ENCODE measurements at regions not wholly inside any gene's neighbourhood (a gene's known extent, or its start where the extent isn't known, plus 50 kb on each side); places are given as distances from the start of the nearest gene placed in this dataset.
"Not testable (repeated sequence)": the region's sequence is repeated elsewhere in the genome, so short reads cannot be mapped to it uniquely, and the experiment has no call there.

DNA sequence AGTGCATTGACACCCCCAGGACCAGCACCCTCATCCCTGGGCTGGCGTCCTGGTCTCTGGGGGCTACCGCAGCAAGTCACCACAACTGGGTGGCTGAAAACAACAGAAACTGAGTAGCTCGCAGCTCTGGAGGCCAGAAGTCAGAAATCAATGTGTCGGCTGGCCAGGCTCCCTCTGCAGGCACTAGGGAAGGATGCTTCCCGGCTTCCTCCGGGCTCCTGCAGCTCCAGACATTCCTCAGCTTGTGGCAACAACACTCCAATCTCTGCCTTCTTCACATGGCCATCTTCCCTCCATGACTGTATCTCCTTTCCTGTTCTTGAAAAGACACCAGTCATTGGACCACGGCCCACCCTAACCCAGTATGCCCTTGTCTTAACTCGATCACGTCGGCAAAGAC is 224.2 kb downstream of the NPHP4 start:
- no peak for DNase-seq (ENCODE audit: low read depth in 4 of 4, low spot score in 3 of 4)

DNA sequence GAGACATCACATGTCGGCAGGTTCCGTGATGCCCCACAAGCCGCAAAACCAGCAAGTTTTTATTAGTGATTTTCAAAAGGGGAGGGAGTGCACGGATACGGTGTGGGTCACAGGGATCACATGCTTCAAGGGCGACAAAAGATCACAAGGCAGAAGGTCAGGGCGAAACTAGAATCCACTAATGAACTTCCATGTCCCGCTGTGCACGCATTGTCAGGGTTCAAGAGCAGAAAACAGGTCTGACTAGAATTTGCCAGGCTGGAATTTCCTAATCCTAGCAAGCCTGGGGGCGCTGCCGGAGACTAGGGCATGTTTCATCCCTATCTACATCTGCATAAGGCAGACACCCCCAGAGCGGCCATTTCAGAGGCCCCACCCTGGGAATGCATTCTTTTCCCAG is 225.2 kb downstream of the NPHP4 start:
- not testable (repeated sequence) for DNase-seq (ENCODE audit: low read depth in 4 of 4, low spot score in 3 of 4)

DNA sequence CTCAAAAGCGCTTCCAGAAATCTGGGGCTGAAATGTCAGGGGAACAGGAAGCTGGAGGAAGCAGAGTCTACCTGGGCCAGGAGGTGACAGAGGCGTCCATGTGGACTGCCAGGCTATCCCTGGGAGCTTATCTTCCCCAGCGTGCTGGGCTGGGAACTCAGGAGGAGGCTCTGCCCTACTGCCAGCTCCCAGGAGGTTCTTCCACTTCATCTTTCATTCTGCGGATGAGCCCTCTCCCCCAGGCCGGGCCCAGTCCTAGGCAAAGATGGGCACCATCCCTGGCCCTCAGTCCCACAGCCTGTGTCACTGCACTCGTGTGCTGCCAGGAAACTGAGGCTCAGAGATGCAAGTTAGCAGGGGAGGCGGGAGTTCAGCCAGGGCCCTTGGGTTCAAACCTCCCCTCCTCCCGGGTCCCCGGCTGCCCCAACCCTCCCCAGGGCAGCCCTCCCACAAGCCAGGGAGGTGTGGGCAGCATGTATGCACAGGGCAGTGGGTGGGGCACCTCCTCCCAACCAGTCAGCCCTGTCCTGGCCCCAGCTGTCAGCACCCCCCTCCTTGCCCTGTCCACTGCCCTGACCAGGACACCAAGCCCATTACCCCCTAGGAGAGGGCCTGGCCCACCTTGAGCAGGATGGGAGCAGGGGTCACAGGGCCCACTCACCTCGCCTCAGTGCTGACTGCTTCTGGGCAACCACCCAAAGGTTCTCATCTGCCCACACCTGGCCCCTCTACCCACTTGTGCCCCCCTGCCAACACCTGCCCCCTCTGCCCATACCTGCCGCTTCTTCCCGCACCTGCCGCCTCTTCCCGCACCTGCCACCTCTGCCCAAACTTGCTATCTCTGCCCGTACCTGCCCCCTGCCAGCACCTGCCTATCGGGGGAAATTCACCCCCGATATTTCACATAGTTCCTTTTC is 226.0 kb downstream of the NPHP4 start:
- no peak for DNase-seq (ENCODE audit: low read depth in 4 of 4, low spot score in 3 of 4)

DNA sequence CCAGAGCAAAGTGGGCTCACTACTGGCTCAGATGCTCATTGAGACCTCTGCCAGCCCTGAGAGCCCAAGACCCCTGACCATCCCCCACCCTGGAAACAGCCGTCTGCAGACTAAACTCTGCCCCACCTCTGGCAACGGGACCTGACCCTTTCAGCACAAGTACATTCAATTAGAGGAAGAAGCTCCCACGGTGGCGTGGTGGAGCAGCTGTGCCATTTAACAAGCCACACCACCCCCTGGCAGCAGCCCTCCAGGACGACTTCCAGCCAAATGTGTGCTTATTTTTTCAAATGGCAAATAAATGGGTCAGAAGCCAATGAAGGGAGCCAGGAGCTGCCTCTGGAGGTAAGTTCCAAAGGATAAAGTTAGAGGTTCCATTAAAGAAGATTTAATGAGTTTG is 226.7 kb downstream of the NPHP4 start:
- no peak for DNase-seq (ENCODE audit: low read depth in 4 of 4, low spot score in 3 of 4)

DNA sequence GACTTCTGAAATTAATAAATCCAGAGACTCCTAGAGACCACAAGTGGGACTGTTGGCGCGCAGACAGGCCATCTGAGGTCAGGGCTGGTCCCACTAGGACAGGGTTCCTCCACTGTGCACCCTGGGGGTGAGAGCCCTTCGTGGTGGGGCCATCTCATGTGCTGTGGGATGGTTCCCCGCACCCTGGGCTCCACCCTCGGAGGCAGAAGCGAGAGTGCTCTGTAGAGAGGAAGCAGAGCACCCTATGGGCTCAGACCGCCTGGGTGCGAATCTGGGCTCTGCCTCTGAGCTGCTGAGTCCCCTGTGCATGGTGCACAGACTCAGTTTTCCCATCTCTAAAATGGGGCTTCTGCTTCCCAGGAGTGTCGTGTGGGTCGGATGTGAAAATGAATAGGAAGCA is 227.3 kb downstream of the NPHP4 start:
- DNase-seq (ENCODE audit: low read depth in 4 of 4, low spot score in 3 of 4): no peak

DNA sequence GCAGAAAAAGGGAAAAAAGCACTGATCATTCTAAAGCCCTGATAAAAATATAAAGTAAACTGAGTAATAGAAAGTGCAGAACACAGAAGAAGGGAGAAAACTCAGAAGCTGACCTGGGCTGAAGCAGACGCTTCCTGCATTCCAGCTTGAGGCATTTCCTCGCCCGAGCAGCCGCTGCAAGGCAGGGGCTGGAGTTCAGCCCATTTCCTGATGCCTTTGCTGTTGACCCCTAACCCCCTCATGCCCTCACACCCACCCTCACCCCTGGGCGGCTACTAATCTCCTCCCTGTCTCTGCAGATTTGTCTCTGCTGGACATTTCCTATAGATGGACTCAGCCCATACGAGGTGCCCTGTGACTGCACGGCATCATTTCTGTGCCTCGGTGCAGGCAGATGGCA is 227.8 kb downstream of the NPHP4 start:
- no peak for DNase-seq (ENCODE audit: low read depth in 4 of 4, low spot score in 3 of 4)

DNA sequence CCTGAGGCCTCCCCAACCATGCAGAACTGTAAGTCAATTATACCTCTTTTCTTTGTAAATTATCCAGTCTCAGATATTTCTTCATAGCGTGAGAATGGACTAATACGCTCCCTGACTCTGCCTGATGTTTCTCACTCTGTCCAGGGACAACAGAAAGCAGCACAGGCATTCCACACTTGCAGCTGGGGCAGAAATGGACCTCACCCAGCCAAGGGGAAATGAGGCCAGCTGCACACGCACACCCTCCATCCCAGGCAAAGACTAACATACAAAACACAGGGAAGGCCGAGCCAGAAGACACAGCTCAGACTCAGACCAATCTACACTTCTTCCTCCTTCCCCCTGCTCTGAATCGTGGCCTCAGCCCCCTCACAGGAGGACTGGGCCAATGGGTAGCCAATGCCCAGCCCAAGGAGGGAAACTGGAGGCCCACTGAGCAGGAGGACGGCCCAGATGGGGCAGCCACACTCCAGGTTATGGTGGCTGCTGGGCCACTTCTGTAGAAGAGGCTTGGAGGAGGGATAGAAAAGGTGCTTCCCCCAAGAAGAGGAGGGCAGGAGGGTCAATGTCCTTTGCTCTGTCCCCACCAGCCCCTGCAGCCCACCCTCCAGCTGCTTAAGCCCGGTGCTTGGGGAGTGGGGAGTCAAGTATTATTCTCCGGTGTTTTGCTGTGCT is 228.4 kb downstream of the NPHP4 start:
- DNase-seq (ENCODE audit: low read depth in 4 of 4, low spot score in 3 of 4): no peak

DNA sequence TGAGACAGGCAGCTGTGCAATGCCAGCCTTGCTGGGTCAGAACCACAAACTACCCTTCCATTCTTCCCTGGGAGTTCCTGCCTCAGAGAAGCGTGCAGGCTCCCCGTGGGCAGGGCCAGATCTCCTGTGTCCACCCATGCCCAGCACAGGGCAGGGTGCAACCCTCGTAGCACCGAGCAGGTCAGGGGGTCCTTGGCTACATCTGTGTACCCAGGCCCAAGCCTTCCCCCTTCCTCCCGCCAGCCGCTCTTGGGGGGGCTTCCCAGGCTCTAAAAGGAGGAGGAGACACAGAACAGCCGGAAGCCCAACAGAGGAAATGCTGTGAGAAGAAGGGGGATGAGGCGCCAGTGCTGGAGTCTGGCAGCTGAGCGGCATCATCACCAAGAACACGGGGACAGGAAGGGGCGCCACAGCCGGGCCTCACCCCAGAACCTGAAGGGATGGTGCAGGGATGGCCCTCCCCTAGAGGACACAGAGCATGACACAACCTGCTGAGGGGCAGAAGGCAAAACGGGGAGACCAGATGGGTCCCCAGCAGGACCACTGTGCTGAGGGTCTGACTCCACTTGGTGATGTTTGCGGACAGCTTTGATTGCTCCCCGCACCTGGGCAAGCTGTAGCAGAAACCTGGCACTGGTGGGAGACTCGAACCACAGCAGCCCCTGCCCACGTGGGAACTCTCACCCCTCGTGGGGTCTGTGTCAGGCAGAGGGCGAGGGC is 233.2 kb downstream of the NPHP4 start:
- DNase-seq (ENCODE audit: low read depth in 4 of 4, low spot score in 3 of 4): no peak

DNA sequence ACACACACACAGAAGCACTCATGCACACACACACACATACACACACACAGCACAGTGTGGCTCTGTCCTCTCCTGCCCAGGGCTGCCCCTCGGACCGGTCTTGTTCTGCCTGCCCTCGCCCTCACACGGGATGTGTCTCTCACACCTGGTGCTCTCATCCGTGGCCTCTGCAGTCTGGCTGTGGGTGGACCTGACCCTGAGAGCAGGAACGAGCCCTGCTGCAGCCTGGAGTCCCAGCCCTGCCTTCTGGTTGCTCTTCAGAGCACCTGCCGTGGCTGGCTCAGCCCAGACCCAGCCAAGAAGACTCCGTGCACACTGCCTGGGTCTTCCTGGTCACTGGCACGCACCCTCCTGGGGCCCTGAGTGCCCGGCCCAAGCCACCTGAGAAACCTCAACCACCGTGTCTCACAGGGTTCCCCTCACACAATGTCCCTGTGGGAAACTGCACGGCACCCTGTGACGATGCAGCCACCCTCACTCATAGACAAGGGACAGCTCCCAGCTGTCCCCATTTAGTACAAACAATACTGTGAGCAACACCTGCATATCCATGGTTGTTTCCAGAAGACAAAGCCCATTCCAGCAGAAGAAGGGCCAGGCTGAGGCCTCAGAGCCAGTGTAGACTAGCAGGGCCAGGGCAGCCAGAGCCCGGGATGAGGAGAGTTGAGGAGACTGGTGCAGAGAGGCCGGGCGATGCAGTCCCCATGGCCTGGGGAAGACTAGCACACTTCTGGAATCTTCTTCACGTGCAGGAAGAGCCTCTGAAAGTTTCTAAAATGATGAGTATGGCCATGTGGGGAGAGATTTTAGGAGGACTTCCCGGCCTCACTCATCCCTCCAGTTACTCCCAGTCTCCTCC is 234.0 kb downstream of the NPHP4 start:
- DNase-seq (ENCODE audit: low read depth in 4 of 4, low spot score in 3 of 4): no peak

DNA sequence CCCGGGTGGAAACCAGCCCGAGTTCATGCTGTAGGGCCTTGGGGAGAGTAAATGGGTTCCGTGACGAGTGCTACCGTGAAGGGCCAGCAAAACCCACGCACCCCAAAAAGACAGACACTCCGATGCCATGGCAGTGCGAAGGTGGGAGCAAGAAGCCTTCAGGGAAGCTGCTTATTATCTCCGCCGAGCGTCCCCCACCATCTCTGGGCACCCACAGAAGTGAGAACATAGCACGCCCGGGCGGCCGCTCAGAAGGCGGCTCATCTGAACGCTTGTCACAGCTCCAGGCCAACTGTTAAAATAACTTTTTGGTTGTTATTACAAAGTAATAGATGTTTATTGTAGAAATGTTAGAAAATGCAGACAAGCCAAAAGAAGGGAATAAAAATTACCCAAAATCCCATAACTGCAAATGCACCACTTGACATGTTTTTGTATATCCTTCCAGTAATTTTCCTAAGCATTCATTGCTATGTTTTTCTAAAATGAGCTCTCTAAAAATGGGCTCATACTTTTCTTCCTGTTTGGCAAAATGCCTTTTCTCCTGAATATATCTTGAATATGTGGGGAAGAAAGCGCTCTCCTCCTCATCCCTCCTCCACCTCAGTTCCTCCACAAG is 234.9 kb downstream of the NPHP4 start:
- no peak for DNase-seq (ENCODE audit: low read depth in 4 of 4, low spot score in 3 of 4)

DNA sequence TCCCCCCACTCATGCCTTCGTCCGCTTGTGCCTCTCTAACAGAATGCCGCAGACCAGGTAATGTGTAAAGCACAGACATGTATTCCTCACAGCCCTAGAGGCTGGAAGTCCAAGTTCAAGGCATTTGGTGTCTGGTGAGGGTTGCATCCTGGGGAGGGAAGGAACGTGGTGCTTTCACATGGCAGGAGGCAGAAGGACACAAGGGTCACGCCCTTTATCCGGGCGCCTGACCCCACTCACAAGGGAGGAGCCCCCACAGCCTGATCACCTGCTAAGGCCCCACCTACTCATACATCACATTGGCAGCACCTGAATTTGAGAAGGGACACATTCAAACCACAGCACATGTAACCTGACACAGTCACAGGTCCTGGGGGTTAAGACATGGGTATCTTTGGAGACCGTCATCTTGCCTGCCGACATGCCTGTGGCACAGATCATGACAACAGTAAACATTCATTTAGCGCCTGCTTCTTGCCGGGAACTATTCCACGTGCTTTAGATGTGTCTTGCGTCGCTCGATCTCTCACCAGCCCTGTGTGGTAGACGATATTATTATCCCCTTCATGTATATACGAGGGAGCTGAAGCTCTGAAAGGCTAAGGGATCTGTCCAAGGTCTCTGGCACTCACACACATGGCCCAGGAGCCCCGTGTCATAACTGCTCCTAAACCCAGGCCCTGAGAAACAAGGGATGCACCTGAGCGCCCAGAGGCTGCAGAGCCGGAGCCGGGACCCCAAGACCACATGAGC is 235.6 kb downstream of the NPHP4 start:
- no peak for DNase-seq (ENCODE audit: low read depth in 4 of 4, low spot score in 3 of 4)

DNA sequence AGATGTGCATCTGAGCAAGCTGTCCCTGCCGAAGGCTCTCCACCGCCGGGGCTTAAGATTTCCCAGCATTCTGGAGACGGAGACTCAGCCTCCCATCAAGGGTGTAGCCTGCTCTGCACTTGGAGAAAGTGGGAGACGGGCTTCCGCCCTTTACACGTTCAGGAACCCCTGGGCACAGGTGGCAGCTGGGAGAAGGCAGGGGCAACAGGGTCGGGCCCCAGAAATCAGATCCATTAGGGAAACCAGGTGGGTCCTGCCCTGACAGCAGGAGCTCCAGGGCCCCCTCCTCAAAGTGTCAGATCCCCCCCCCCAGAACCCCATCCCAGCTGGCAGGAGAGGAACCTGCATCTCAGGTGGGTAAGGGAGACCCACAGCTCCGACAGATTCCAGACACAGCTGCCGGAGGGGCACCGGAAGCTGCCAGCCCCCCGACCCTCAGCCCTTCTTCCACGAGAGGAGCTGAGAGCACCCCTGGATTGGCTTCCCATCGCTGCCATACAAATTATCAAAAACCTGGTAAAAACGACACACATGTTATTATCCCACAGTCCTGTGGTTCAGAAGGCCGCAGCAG is 236.6 kb downstream of the NPHP4 start:
- no peak for DNase-seq (ENCODE audit: low read depth in 4 of 4, low spot score in 3 of 4)

DNA sequence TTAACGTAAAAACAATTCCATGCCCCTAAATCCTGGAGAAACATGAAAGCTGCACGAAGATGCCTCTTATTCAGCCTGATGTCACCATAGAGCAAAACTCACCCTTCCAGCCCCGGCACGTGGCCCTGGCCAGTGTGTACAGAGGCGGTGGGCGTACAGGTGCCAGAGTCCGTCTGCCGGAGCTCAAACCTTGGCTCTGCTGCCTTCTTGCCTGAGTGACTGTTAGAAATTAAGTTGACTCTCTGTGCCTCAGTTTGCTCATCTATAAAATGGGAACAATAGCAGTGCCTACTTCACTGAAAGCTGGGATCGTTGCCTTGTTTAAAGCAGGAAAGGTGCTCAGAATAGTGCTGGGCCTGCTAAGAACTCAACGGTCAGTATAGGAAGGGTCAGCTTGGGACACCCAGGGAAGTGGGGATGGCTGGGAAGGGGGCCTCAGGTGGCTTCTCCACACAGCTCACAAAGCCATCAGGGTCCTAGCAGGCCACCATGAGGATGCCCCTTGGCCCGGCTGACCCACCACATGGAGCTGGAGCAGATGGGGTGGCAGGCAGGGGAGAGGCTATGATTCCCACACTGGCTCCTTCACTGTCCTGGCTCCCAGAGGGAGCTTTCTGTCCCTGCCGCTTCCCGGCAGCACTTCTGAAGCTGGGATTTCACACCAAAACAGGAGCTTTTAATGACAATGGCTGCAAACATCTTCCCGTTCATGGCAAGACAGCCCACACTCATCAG is 237.2 kb downstream of the NPHP4 start:
- no peak for DNase-seq (ENCODE audit: low read depth in 4 of 4, low spot score in 3 of 4)

DNA sequence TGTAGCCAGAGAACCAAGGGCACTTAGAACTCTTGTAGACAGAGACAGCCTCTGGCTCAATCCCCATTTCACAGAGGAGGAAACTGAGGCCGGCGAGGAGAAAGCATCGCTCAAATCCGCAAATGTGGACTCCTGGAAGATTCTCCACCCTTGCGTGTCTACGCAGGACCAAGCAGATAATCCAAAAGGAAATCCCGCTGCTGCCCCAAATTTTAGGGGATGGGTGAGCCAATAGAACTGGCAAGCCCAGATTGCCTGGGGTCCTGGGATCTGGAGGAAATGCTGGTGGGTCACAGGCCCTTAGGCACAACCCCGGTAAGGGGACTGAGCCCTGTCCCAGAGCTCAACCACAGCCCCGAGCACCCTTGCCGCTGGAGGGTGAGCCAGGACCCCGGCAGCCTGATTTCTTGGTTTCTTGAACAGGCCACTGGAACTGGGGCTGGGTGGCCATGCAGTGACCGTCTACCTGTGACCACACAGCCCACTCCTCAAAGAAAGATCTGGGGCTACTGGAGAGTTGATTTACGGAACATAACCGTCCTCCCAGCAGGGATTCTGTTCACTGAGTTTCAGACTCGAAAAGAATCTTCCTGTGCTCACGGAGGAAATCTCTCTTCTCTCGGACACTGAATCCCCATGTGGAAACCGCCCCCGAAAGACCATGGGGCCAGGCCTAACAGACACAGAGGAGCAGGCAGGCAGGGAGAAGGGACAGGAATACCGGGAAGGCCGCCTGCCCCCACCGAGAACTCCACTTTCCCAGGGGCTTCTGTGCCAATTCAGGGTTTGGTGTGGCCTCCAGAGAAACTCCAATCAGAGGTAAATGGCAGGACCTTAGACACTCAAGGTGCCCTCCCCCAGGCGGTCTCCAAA is 238.4 kb downstream of the NPHP4 start:
- no peak for DNase-seq (ENCODE audit: low read depth in 4 of 4, low spot score in 3 of 4)

DNA sequence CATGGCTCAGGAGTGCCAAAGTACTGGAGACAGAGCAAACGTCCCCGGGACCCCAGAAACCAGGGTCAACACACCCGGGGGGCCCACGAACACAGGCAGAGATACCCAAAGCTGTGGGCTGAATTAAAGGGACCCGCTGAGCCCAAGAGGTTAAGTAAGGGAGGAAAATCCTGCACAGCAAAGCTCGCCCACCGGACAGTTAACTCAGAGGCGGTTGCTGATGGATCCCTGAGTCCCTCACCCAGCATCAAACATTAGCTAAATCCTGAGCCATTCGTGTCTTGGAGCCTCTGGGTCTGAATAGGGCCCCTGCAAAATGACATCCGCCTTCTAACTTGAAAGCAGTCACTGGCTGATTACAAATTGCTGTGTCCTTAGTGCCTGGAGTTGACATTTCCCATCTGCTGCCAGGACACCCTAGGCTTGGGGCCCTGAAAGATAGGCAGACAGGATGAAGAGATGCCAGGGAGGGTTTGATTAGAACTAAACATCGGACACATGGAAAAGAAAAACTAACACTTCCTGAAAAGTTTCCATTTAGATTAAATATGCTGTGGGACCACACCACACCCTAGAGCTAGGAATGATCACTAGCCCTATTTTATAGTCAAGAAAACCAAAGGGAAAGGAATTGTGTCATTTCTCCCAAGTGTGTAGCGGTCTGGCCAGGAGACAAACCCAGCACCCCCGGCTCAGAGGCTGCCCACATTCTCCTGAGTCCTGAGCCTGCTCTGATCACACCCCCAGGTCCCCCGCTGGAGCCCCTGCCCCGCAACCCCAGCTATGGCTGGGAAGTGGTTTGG is 239.3 kb downstream of the NPHP4 start:
- DNase-seq (ENCODE audit: low read depth in 4 of 4, low spot score in 3 of 4): no peak

Data from left renal pelvis (tissue), 4 donors.